ENCODE measurements at regions not wholly inside any gene's neighbourhood (a gene's known extent, or its start where the extent isn't known, plus 50 kb on each side); places are given as distances from the start of the nearest gene placed in this dataset.

DNA sequence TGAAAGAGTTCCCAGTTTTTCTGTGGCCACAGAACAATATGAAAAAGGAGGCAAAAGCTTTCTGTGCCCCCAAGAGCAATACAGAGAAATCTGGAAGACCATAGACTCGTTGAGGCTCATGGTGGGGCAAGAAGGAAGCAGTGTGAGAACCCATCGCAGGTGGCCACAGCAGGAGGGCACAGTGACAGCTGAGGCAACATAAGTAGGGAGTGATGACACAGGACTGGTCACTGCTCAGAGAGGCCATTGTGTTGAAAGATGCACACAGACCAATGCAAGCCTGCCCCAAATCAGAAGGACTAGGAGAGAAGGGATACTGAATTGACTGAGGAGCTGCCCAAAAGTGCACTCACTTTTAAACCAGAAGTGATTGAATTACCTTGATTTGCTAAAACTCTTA is 483.6 kb downstream of the EPHA4 start:
- TF ChIP-seq, protein P1, sequence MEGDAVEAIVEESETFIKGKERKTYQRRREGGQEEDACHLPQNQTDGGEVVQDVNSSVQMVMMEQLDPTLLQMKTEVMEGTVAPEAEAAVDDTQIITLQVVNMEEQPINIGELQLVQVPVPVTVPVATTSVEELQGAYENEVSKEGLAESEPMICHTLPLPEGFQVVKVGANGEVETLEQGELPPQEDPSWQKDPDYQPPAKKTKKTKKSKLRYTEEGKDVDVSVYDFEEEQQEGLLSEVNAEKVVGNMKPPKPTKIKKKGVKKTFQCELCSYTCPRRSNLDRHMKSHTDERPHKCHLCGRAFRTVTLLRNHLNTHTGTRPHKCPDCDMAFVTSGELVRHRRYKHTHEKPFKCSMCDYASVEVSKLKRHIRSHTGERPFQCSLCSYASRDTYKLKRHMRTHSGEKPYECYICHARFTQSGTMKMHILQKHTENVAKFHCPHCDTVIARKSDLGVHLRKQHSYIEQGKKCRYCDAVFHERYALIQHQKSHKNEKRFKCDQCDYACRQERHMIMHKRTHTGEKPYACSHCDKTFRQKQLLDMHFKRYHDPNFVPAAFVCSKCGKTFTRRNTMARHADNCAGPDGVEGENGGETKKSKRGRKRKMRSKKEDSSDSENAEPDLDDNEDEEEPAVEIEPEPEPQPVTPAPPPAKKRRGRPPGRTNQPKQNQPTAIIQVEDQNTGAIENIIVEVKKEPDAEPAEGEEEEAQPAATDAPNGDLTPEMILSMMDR (IDR thresholded peaks at IDR 0.05; ENCODE audit: low read depth, low read length, poor library complexity, severe bottlenecking), result no peak
- TF ChIP-seq EZH2phosphoT487 (IDR thresholded peaks at IDR 0.05; ENCODE audit: borderline replicate concordance, low read length), result no peak
